ENCODE measurements at regions not wholly inside any gene's neighbourhood (a gene's known extent, or its start where the extent isn't known, plus 50 kb on each side); places are given as distances from the start of the nearest gene placed in this dataset.
A peak's percentile ranks its signal among the peaks of the same experiment; 100 is the strongest.

DNA sequence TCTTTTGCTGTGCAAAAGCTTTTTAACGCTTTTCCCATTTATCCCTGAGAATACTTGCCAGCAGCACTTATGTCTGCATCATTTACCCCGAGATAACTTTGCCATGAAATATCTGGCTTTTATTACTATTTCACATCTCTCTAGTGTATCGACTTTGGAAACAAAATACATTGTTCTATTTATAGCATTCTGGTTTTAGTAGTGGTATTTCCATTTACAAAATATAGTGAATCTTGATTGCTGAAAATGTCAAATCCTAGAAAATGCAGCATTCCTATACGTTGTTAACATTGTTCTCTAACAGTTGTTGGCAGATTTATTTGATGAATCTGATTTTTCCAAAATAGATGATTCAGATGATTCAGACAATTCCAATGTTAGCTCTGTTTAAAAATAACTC is 189.3 kb upstream of the SPRY2 start:
- no peak for TF ChIP-seq EZH2phosphoT487 (IDR thresholded peaks at IDR 0.05; ENCODE audit: borderline replicate concordance, low read length)
- Histone ChIP-seq H3K4me2 (ENCODE audit: low read length) (peak overlapping the region; percentile 49), H3F3A (ENCODE audit: low read length, unreplicated experiment) (no peaks in the 10 kb centered on the region), H2AFZ (ENCODE audit: low read length) (no peak overlapping the region), H3K36me3 (ENCODE audit: low read depth, low read length) (no peaks in the 10 kb centered on the region), H3K27ac (ENCODE audit: low read length) (no peak overlapping the region), H3K79me2 (ENCODE audit: low read length) (no peaks in the 10 kb centered on the region), H3K27me3 (ENCODE audit: low read length) (no peaks in the 10 kb centered on the region), H4K20me1 (ENCODE audit: low read length) (no peaks in the 10 kb centered on the region), H3K9ac (ENCODE audit: low read length) (no peak overlapping the region), H3K4me3 (ENCODE audit: low read length) (no peak overlapping the region), H3K4me1 (ENCODE audit: insufficient read depth, low read length) (peaks cover 6% of the 10 kb centered on the region; the same call in 1 of the 2 replicates), H3K9me3 (ENCODE audit: low read length) (no peaks in the 10 kb centered on the region), H3K9me2 (replicated peaks; ENCODE audit: low read length) (no peaks in the 10 kb centered on the region)
- ATAC-seq (peak; percentile 22; the same call in 1 of the 2 replicates), DNase-seq (no peak)
- ChIA-PET POLR2A (ENCODE audit: unreplicated experiment) (no interaction called here), CTCF (no interaction called here)
- BruUV-seq (replicated peaks), result no TSS peak
- intact Hi-C loops (cut with micrococcal nuclease), result no loop called here

- TF ChIP-seq EZH2 (IDR thresholded peaks at IDR 0.05; ENCODE audit: low read length, unreplicated experiment), result no peak
- TF ChIP-seq EZH2phosphoT487 (IDR thresholded peaks at IDR 0.05; ENCODE audit: borderline replicate concordance, low read length), result no peak
- TF ChIP-seq, protein P1, sequence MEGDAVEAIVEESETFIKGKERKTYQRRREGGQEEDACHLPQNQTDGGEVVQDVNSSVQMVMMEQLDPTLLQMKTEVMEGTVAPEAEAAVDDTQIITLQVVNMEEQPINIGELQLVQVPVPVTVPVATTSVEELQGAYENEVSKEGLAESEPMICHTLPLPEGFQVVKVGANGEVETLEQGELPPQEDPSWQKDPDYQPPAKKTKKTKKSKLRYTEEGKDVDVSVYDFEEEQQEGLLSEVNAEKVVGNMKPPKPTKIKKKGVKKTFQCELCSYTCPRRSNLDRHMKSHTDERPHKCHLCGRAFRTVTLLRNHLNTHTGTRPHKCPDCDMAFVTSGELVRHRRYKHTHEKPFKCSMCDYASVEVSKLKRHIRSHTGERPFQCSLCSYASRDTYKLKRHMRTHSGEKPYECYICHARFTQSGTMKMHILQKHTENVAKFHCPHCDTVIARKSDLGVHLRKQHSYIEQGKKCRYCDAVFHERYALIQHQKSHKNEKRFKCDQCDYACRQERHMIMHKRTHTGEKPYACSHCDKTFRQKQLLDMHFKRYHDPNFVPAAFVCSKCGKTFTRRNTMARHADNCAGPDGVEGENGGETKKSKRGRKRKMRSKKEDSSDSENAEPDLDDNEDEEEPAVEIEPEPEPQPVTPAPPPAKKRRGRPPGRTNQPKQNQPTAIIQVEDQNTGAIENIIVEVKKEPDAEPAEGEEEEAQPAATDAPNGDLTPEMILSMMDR (conservative IDR thresholded peaks at IDR 0.05; ENCODE audit: low read depth, low read length), result no peak
- H2AFZ ChIP-seq (ENCODE audit: low read length), result no peak overlapping the region
- H3K4me1 ChIP-seq (ENCODE audit: insufficient read depth, low read length), result peaks cover 6% of the 10 kb centered on the region; the same call in 1 of the 2 replicates
- CTCF ChIA-PET, result no interaction called here
- no peaks in the 10 kb centered on the region for H3K36me3 ChIP-seq (ENCODE audit: low read depth, low read length)
- H3K27ac ChIP-seq (ENCODE audit: low read length), result no peak overlapping the region
- BruUV-seq (replicated peaks), result no TSS peak
- no peaks in the 10 kb centered on the region for H3K9me2 ChIP-seq (replicated peaks; ENCODE audit: low read length)
- intact Hi-C loops (cut with micrococcal nuclease), result no loop called here
- H3K9ac ChIP-seq (ENCODE audit: low read length), result no peak overlapping the region
- no peaks in the 10 kb centered on the region for H3K27me3 ChIP-seq (ENCODE audit: low read length)
- no peaks in the 10 kb centered on the region for H3K79me2 ChIP-seq (ENCODE audit: low read length)
- H4K20me1 ChIP-seq (ENCODE audit: low read length), result no peaks in the 10 kb centered on the region
- ATAC-seq (peak; percentile 88), DNase-seq (peak; percentile 52)
- H3F3A ChIP-seq (ENCODE audit: low read length, unreplicated experiment), result no peaks in the 10 kb centered on the region
- POLR2A ChIA-PET (ENCODE audit: unreplicated experiment), result no interaction called here
- H3K9me3 ChIP-seq (ENCODE audit: low read length), result no peaks in the 10 kb centered on the region
- H3K4me3 ChIP-seq (ENCODE audit: low read length), result no peak overlapping the region
- peak overlapping the region; percentile 49 for H3K4me2 ChIP-seq (ENCODE audit: low read length)
These were observed 188.8 kb upstream of the SPRY2 start for GRCh38 chr13:80529734-80530133.

GRCh38 chr13:80528733-80529132 is 187.8 kb upstream of the SPRY2 start:
- ChIA-PET POLR2A (ENCODE audit: unreplicated experiment) (no interaction called here), CTCF (no interaction called here)
- no peak for DNase-seq

More at GRCh38 chr13:80528733-80529132, 187.8 kb upstream of the SPRY2 start:
- H4K20me1 ChIP-seq (ENCODE audit: low read length), result no peaks in the 10 kb centered on the region
- TF ChIP-seq EZH2 (IDR thresholded peaks at IDR 0.05; ENCODE audit: low read length, unreplicated experiment) (no peak), EZH2phosphoT487 (IDR thresholded peaks at IDR 0.05; ENCODE audit: borderline replicate concordance, low read length) (no peak)
- TF ChIP-seq, protein P1 (conservative IDR thresholded peaks at IDR 0.05; ENCODE audit: low read depth, low read length), result no peak
- no peaks in the 10 kb centered on the region for H3K9me2 ChIP-seq (replicated peaks; ENCODE audit: low read length)
- no peak overlapping the region for H2AFZ ChIP-seq (ENCODE audit: low read length)
- no peaks in the 10 kb centered on the region for H3K9me3 ChIP-seq (ENCODE audit: low read length)
- H3K36me3 ChIP-seq (ENCODE audit: low read depth, low read length), result no peaks in the 10 kb centered on the region
- H3K27ac ChIP-seq (ENCODE audit: low read length), result no peak overlapping the region
- no peaks in the 10 kb centered on the region for H3K79me2 ChIP-seq (ENCODE audit: low read length)
- H3F3A ChIP-seq (ENCODE audit: low read length, unreplicated experiment), result no peaks in the 10 kb centered on the region
- BruUV-seq (replicated peaks), result no TSS peak
- no peak overlapping the region for H3K4me3 ChIP-seq (ENCODE audit: low read length)
- no peak overlapping the region for H3K4me2 ChIP-seq (ENCODE audit: low read length)
- intact Hi-C loops (cut with micrococcal nuclease), result no loop called here
- no peaks in the 10 kb centered on the region for H3K27me3 ChIP-seq (ENCODE audit: low read length)
- peaks cover 6% of the 10 kb centered on the region; the same call in 1 of the 2 replicates for H3K4me1 ChIP-seq (ENCODE audit: insufficient read depth, low read length)
- no peak for ATAC-seq
- no peak overlapping the region for H3K9ac ChIP-seq (ENCODE audit: low read length)
